HEK293T (cell line): ENCODE measurements at regions not wholly inside any gene's neighbourhood (a gene's known extent, or its start where the extent isn't known, plus 50 kb on each side); places are given as distances from the start of the nearest gene placed in this dataset.

Experiments used
- CTCF ChIA-PET: fragments of 350-600 bp; formaldehyde crosslinking; extraction: SDS; loops from one replicate; lab custom pipeline; 2021; ENCODE audit warnings: antibody characterized with exemption, inconsistent platforms; lab: Yijun Ruan, JAX
- POLR2A ChIA-PET: fragments of 350-600 bp; formaldehyde crosslinking; extraction: SDS; loops from one replicate; lab custom pipeline; 2020; ENCODE audit warnings: antibody characterized with exemption, inconsistent platforms; lab: Yijun Ruan, JAX
- DNase-seq: peaks from one replicate; pipeline ENCODE4 v3.0.0; 2012; ENCODE audit warnings: mixed read lengths; ENCODE audit errors: extremely low spot score
- ARNT ChIP-seq: fragments of 450-650 bp; IDR thresholded peaks from 2 replicates; pipeline ENCODE4 v1.6.1; 2017; ENCODE audit warnings: mild to moderate bottlenecking
- BHLHE40 ChIP-seq: fragments of 450-650 bp; IDR thresholded peaks from 2 replicates; pipeline ENCODE4 v1.6.1; 2016; ENCODE audit warnings: mild to moderate bottlenecking, moderate library complexity, borderline replicate concordance
- CTBP1 ChIP-seq: fragments of 450-650 bp; IDR thresholded peaks from 2 replicates; pipeline ENCODE4 v1.6.1; 2016; ENCODE audit warnings: borderline replicate concordance
- ELF4 ChIP-seq: fragments of 450-650 bp; IDR thresholded peaks from 2 replicates; pipeline ENCODE4 v1.6.1; 2017; ENCODE audit warnings: antibody characterized with exemption
- FOXA1 ChIP-seq: fragments of 450-650 bp; IDR thresholded peaks from 2 replicates; pipeline ENCODE4 v1.6.1; 2016; ENCODE audit warnings: mild to moderate bottlenecking
- FOXK2 ChIP-seq: fragments of 450-650 bp; IDR thresholded peaks from 2 replicates; pipeline ENCODE4 v1.6.1; 2016; ENCODE audit warnings: mild to moderate bottlenecking
- FOXM1 ChIP-seq: fragments of 450-650 bp; IDR thresholded peaks from 2 replicates; pipeline ENCODE4 v1.6.1; 2017; ENCODE audit warnings: mild to moderate bottlenecking, borderline replicate concordance
- HDGF ChIP-seq: fragments of 450-650 bp; IDR thresholded peaks from 2 replicates; pipeline ENCODE4 v1.6.1; 2017; ENCODE audit warnings: antibody characterized with exemption, borderline replicate concordance
- L3MBTL2 ChIP-seq: fragments of 450-650 bp; conservative IDR thresholded peaks from 2 replicates; pipeline ENCODE4 v1.6.1; 2016; ENCODE audit warnings: mild to moderate bottlenecking
- LEF1 ChIP-seq: fragments of 450-650 bp; IDR thresholded peaks from 2 replicates; pipeline ENCODE4 v1.6.1; 2017; ENCODE audit warnings: mild to moderate bottlenecking, borderline replicate concordance
- NFRKB ChIP-seq: fragments of 450-650 bp; IDR thresholded peaks from 2 replicates; pipeline ENCODE4 v1.6.1; 2016; ENCODE audit warnings: mild to moderate bottlenecking, moderate library complexity
- PKNOX1 ChIP-seq: fragments of 450-650 bp; IDR thresholded peaks from 2 replicates; pipeline ENCODE4 v1.6.1; 2016
- SP1 ChIP-seq: fragments of 450-650 bp; IDR thresholded peaks from 2 replicates; pipeline ENCODE4 v1.6.1; 2017
- SUZ12 ChIP-seq: fragments of 450-650 bp; IDR thresholded peaks from 2 replicates; pipeline ENCODE4 v1.6.1; 2016; ENCODE audit warnings: mild to moderate bottlenecking
- TARDBP ChIP-seq: fragments of 450-650 bp; IDR thresholded peaks from 2 replicates; pipeline ENCODE4 v1.6.1; 2016
- ZNF384 ChIP-seq: fragments of 450-650 bp; IDR thresholded peaks from 2 replicates; pipeline ENCODE4 v1.6.1; 2016

GRCh38 chr16:85335584-85336491 is 223.6 kb upstream of the CIBAR2 start:
- no peak for DNase-seq
- CTCF ChIA-PET: interaction anchor here (0.7 to 1.7 kb wide), 4 partner anchors 12 to 275 kb away, joined by 3 to 5 read pairs (median 3); no protein-coding TSS in a partner anchor
- no peak for TF ChIP-seq PKNOX1
- POLR2A ChIA-PET: no interaction called here

- POLR2A ChIA-PET: no interaction called here
- TF ChIP-seq HDGF (no peak), ZNF384 (no peak), ARNT (no peak), SP1 (no peak), NFRKB (no peak), FOXM1 (no peak), ELF4 (no peak), LEF1 (no peak), CTBP1 (no peak), SUZ12 (no peak), PKNOX1 (no peak), FOXA1 (no peak), BHLHE40 (no peak), L3MBTL2 (no peak), FOXK2 (no peak), TARDBP (no peak)
- CTCF ChIA-PET: no interaction called here
- DNase-seq: no peak
Measured at GRCh38 chr16:85337910-85338637, 225.8 kb upstream of the CIBAR2 start.

GRCh38 chr16:85338638-85338982 is 226.3 kb upstream of the CIBAR2 start:
- ChIA-PET CTCF (no interaction called here), POLR2A (no interaction called here)
- DNase-seq: no peak

GRCh38 chr16:85338989-85339685 is 226.9 kb upstream of the CIBAR2 start:
- ChIA-PET POLR2A (no interaction called here), CTCF (interaction anchor here (0.6 kb wide), 1 partner anchor 54 kb away, joined by 3 read pairs; no protein-coding TSS in a partner anchor)
- TF ChIP-seq BHLHE40 (no peak), ZNF384 (no peak), SUZ12 (no peak), CTBP1 (no peak), PKNOX1 (no peak), TARDBP (no peak), SP1 (no peak), ELF4 (no peak), ARNT (no peak), NFRKB (no peak), FOXK2 (no peak), HDGF (no peak)
- DNase-seq: no peak

More at GRCh38 chr16:85338638-85338982, 226.3 kb upstream of the CIBAR2 start:
- TF ChIP-seq HDGF (no peak), TARDBP (no peak), FOXA1 (no peak), BHLHE40 (no peak), L3MBTL2 (no peak), FOXM1 (no peak), SP1 (no peak), CTBP1 (no peak), FOXK2 (no peak), LEF1 (no peak), SUZ12 (no peak), ARNT (no peak), ZNF384 (no peak), ELF4 (no peak), PKNOX1 (no peak), NFRKB (no peak)
